ENCODE measurements at regions not wholly inside any gene's neighbourhood (a gene's known extent, or its start where the extent isn't known, plus 50 kb on each side); places are given as distances from the start of the nearest gene placed in this dataset.

GRCh38 chr13:99027661-99028425 is 50.0 kb upstream of the DOCK9 start:
- peaks cover 7 to 13% of the 10 kb centered on the region in 2 donors for H3K4me1 Mint-ChIP-seq
- no peak overlapping the region for H3K27ac Mint-ChIP-seq
- H3K36me3 Mint-ChIP-seq: peaks cover 0 to under 1% (median 0%) of the 10 kb centered on the region in 3 donors
- no peak for DNase-seq
- peaks cover 0 to 3% (median 1%) of the 10 kb centered on the region in 3 donors for H3K27me3 Mint-ChIP-seq (ENCODE audit: low read depth in 3 of 3)
- H3K9me3 Mint-ChIP-seq: peaks cover 0 to 4% (median 0%) of the 10 kb centered on the region in 6 donors
- no peak overlapping the region for H3K4me3 Mint-ChIP-seq

DNA sequence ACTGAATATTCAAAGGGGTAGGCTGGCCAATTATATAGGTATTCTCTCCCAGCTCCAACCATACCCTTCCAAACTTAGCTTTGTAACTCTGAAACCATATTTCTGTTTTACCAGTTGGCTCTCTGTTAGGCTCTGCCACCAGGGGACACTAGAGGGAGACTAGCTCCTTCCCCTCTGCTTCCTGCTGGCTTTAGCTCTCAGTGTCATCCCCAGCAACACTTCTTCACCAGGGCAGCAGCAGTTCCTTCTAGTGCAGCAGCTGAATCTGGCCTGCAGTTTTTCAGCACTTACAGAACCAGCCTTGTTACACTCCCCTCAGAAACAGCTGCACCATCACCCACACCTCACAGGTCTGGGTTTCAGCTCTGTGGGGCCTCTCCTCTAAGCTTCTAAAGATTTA is 51.0 kb upstream of the DOCK9 start:
- Mint-ChIP-seq H3K4me3 (no peak overlapping the region), H3K27ac (peak overlapping the region in 3 of 6 donors; percentile 3 to 48 (median 13)), H3K9me3 (peaks cover 0 to 4% (median 0%) of the 10 kb centered on the region in 6 donors), H3K36me3 (peaks cover 0 to 4% (median 0%) of the 10 kb centered on the region in 3 donors), H3K27me3 (ENCODE audit: low read depth in 3 of 3) (peaks cover 1 to 3% (median 3%) of the 10 kb centered on the region in 3 donors), H3K4me1 (peaks cover 7 to 13% of the 10 kb centered on the region in 2 donors)
- DNase-seq: peak; percentile 48 to 55 (median 55)

GRCh38 chr13:99029576-99029975 is 51.7 kb upstream of the DOCK9 start:
- peaks cover 1 to 3% (median 3%) of the 10 kb centered on the region in 3 donors for H3K27me3 Mint-ChIP-seq (ENCODE audit: low read depth in 3 of 3)
- no peak for DNase-seq
- no peak overlapping the region for H3K27ac Mint-ChIP-seq
- H3K9me3 Mint-ChIP-seq: peaks cover 0 to 4% (median 0%) of the 10 kb centered on the region in 6 donors
- peaks cover 0 to 4% (median 0%) of the 10 kb centered on the region in 3 donors for H3K36me3 Mint-ChIP-seq
- H3K4me3 Mint-ChIP-seq: no peak overlapping the region
- peaks cover 7 to 13% of the 10 kb centered on the region in 2 donors for H3K4me1 Mint-ChIP-seq

- Mint-ChIP-seq H3K27me3 (ENCODE audit: low read depth in 3 of 3) (peaks cover 1 to 3% (median 3%) of the 10 kb centered on the region in 3 donors), H3K4me1 (peaks cover 7 to 13% of the 10 kb centered on the region in 2 donors), H3K27ac (no peak overlapping the region), H3K4me3 (no peak overlapping the region), H3K9me3 (peaks cover 0 to 4% (median 0%) of the 10 kb centered on the region in 6 donors), H3K36me3 (peaks cover 0 to 4% (median 2%) of the 10 kb centered on the region in 3 donors)
- no peak for DNase-seq
Measured at GRCh38 chr13:99030326-99030725, 52.5 kb upstream of the DOCK9 start.

DNA sequence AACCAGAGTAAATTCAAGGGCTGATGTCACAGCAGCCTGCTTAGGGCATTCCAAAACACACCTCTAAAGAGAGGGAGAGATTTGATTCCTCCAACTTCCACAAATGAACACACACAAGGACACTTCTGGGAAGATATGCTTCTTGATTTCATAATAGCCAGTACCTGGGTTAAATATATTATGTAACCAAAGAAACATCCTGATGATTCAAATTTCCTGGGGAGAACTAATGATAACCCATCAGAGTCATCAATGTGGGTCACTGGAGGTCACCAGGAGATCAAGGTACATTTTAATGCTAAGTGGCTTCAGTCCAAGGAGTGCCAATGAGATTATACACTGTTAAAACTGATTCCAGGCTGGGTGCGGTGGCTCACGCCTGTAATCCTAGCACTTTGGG is 54.0 kb upstream of the DOCK9 start:
- no peak for DNase-seq
- Mint-ChIP-seq H3K27ac (no peak overlapping the region), H3K36me3 (peaks cover 4 to 8% (median 8%) of the 10 kb centered on the region in 3 donors), H3K9me3 (peaks cover 0 to 4% (median 0%) of the 10 kb centered on the region in 6 donors), H3K4me3 (no peak overlapping the region), H3K27me3 (ENCODE audit: low read depth in 3 of 3) (peaks cover 3 to 6% (median 3%) of the 10 kb centered on the region in 3 donors), H3K4me1 (peaks cover 7 to 13% of the 10 kb centered on the region in 2 donors)

- Mint-ChIP-seq H3K4me1 (peaks cover 3 to 6% of the 10 kb centered on the region in 2 donors), H3K36me3 (peaks cover 4 to 12% (median 12%) of the 10 kb centered on the region in 3 donors), H3K4me3 (no peak overlapping the region), H3K27me3 (ENCODE audit: low read depth in 3 of 3) (peaks cover 2 to 8% (median 4%) of the 10 kb centered on the region in 3 donors), H3K9me3 (peaks cover 0 to under 1% (median 0%) of the 10 kb centered on the region in 6 donors), H3K27ac (no peak overlapping the region)
- no peak for DNase-seq
Measured at GRCh38 chr13:99033814-99034213, 56.0 kb upstream of the DOCK9 start.

- Mint-ChIP-seq H3K27ac (no peak overlapping the region), H3K9me3 (no peaks in the 10 kb centered on the region), H3K4me3 (no peak overlapping the region), H3K36me3 (peaks cover 4 to 12% (median 12%) of the 10 kb centered on the region in 3 donors), H3K4me1 (no peaks in the 10 kb centered on the region), H3K27me3 (ENCODE audit: low read depth in 3 of 3) (peaks cover 2 to 8% (median 4%) of the 10 kb centered on the region in 3 donors)
- no peak for DNase-seq
Measured at GRCh38 chr13:99034333-99035085, 56.6 kb upstream of the DOCK9 start.

- Mint-ChIP-seq H3K27ac (no peak overlapping the region), H3K4me1 (peaks cover 2 to 3% of the 10 kb centered on the region in 2 donors), H3K36me3 (peaks cover 4 to 16% (median 15%) of the 10 kb centered on the region in 3 donors), H3K27me3 (ENCODE audit: low read depth in 3 of 3) (peaks cover 2 to 8% (median 5%) of the 10 kb centered on the region in 3 donors), H3K9me3 (no peaks in the 10 kb centered on the region), H3K4me3 (no peak overlapping the region)
- DNase-seq: no peak
Measured at GRCh38 chr13:99035715-99036114, 57.9 kb upstream of the DOCK9 start.

DNA sequence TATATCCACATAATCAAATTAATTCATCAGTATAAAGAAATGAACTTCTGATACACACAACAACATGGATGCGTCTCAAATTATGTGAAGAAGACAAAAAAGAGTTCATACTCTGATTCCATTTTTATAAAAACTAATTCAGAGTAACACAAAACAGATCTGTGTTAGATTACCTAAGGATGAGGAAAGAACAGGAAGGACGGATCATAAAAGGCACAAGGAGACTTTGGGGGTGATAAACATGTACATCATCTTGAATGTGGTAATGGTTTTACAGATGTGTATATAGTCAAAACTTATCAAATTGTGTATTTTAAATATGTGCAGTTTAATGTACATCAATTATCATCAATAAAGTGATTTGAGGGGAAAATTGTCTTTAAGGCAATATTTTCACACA is 59.9 kb upstream of the DOCK9 start:
- H3K4me1 Mint-ChIP-seq: peaks cover 19 to 23% of the 10 kb centered on the region in 2 donors
- no peak for DNase-seq

DNA sequence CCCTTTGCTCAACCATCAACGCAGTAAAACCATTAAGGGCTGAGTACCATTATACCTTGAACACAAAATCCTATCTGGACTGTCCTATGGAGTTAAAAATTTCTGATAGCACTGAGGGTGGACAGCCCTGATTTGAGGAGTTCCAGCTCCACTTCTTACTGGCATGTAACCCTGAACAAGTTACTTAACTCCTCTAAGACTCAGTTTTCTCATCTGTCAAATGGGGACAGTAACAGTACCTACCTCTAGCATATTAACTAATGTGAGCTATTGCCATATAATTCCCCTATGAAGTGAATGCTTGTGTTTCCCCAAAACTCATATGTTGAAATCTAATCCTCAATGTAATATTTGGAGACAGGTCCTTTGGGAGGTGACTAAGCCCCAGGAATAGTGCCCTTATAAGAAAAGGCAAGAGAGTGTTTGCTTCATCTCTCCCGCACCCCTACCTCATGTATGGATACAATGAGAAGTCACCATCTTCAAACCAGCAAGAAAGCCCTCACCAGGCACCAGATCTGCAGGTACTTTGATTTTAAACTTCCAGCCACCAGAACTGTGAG is 61.9 kb upstream of the DOCK9 start:
- peaks cover 7 to 19% (median 11%) of the 10 kb centered on the region in 3 donors for H3K27me3 Mint-ChIP-seq (ENCODE audit: low read depth in 3 of 3)
- DNase-seq: no peak
- peaks cover 34 to 44% of the 10 kb centered on the region in 2 donors for H3K4me1 Mint-ChIP-seq
- no peaks in the 10 kb centered on the region for H3K9me3 Mint-ChIP-seq
- no peak overlapping the region for H3K4me3 Mint-ChIP-seq
- H3K27ac Mint-ChIP-seq: peak overlapping the region in 1 of 6 donors; percentile 28
- H3K36me3 Mint-ChIP-seq: peaks cover 4 to 16% (median 15%) of the 10 kb centered on the region in 3 donors

More for the DNA sequence above, 59.9 kb upstream of the DOCK9 start:
- Mint-ChIP-seq H3K36me3 (peaks cover 4 to 19% (median 16%) of the 10 kb centered on the region in 3 donors), H3K27ac (no peak overlapping the region), H3K27me3 (ENCODE audit: low read depth in 3 of 3) (peaks cover 5 to 14% (median 13%) of the 10 kb centered on the region in 3 donors), H3K9me3 (no peaks in the 10 kb centered on the region), H3K4me3 (no peak overlapping the region)

DNA sequence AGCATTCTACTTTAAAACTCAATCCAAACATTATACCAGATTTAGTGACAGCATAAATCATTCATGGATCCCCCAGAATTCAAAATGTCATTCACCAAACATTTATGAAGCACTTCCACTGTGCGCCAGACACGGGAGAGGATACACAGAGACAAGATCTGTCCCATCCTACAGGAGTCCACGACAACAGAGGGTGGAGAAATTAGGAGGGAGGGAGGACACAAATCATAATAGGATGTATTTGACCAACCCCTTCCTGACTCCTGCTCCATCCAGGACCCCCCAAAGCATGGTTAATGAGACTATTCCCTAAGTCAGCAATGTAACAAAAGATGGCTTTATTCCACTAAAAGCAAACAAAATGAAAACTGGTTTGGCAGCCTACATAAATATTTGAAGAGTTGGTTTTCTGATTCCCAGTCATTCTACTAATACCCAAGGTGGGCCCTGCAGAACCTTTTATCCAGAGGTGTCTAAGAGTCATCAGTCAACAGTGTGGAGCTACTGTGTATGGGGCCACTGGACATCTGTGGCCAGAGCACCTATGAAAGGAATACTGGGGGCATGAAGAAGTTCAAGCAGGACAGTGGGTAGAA is 62.8 kb upstream of the DOCK9 start:
- peaks cover 42 to 52% of the 10 kb centered on the region in 2 donors for H3K4me1 Mint-ChIP-seq
- DNase-seq: no peak
- no peak overlapping the region for H3K4me3 Mint-ChIP-seq
- peaks cover 7 to 19% (median 11%) of the 10 kb centered on the region in 3 donors for H3K27me3 Mint-ChIP-seq (ENCODE audit: low read depth in 3 of 3)
- no peak overlapping the region for H3K27ac Mint-ChIP-seq
- H3K9me3 Mint-ChIP-seq: no peaks in the 10 kb centered on the region
- peaks cover 4 to 15% (median 12%) of the 10 kb centered on the region in 3 donors for H3K36me3 Mint-ChIP-seq

DNA sequence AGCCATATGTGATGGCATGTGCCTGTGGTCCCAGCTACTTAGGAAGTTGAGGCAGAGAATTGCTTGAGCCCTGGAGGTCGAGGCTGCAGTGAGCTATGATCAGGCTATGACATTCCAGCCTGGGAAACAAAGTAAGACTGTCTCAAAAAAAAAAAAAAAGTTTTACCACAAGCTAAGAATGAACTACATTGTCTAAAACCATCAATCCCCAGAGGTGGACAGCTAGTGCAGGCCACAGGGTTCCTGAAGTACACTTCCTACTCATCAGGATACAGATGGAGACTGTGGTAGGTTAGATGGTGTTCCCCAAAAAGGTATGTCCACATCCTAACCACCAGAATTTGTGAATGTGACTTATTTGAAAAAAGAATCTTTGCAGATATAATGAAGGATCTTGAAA is 63.5 kb upstream of the DOCK9 start:
- Mint-ChIP-seq H3K4me1 (peaks cover 49 to 59% of the 10 kb centered on the region in 2 donors), H3K27ac (peak overlapping the region in 3 of 6 donors; percentile 0 to 47 (median 7))

GRCh38 chr13:99041788-99042187 is 63.9 kb upstream of the DOCK9 start:
- Mint-ChIP-seq H3K27me3 (ENCODE audit: low read depth in 3 of 3) (peaks cover 8 to 19% (median 13%) of the 10 kb centered on the region in 3 donors), H3K36me3 (peaks cover 0 to 11% (median 8%) of the 10 kb centered on the region in 3 donors), H3K27ac (peak overlapping the region in 3 of 6 donors; percentile 0 to 47 (median 7)), H3K4me3 (peak overlapping the region; percentile 13 to 63 (median 40)), H3K4me1 (peaks cover 53 to 64% of the 10 kb centered on the region in 2 donors), H3K9me3 (no peaks in the 10 kb centered on the region)
- DNase-seq: peak; percentile 25 to 41 (median 32)

More for the DNA sequence above, 63.5 kb upstream of the DOCK9 start:
- no peak for DNase-seq
- Mint-ChIP-seq H3K4me3 (peak overlapping the region; percentile 4 to 63 (median 16)), H3K36me3 (peaks cover 0 to 11% (median 8%) of the 10 kb centered on the region in 3 donors), H3K27me3 (ENCODE audit: low read depth in 3 of 3) (peaks cover 9 to 19% (median 12%) of the 10 kb centered on the region in 3 donors), H3K9me3 (no peaks in the 10 kb centered on the region)
